ENCODE measurements at regions not wholly inside any gene's neighbourhood (a gene's known extent, or its start where the extent isn't known, plus 50 kb on each side); places are given as distances from the start of the nearest gene placed in this dataset.

GRCh38 chr5:138645778-138646575, 70.8 kb upstream of the HSPA9 start:
- peak; percentile 10 for DNase-seq (ENCODE audit: low read depth)
- TF ChIP-seq, protein P1, sequence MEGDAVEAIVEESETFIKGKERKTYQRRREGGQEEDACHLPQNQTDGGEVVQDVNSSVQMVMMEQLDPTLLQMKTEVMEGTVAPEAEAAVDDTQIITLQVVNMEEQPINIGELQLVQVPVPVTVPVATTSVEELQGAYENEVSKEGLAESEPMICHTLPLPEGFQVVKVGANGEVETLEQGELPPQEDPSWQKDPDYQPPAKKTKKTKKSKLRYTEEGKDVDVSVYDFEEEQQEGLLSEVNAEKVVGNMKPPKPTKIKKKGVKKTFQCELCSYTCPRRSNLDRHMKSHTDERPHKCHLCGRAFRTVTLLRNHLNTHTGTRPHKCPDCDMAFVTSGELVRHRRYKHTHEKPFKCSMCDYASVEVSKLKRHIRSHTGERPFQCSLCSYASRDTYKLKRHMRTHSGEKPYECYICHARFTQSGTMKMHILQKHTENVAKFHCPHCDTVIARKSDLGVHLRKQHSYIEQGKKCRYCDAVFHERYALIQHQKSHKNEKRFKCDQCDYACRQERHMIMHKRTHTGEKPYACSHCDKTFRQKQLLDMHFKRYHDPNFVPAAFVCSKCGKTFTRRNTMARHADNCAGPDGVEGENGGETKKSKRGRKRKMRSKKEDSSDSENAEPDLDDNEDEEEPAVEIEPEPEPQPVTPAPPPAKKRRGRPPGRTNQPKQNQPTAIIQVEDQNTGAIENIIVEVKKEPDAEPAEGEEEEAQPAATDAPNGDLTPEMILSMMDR (conservative IDR thresholded peaks at IDR 0.05; ENCODE audit: control insufficient read depth, insufficient read depth, low read depth, low read length) = no peak
- no peak overlapping the region for H3K4me3 ChIP-seq (ENCODE audit: control insufficient read depth, low read depth, low read length)

- no peak overlapping the region for H3K4me3 ChIP-seq (ENCODE audit: control insufficient read depth, low read depth, low read length)
- no peak for DNase-seq (ENCODE audit: low read depth)
- TF ChIP-seq, protein P1 (conservative IDR thresholded peaks at IDR 0.05; ENCODE audit: control insufficient read depth, insufficient read depth, low read depth, low read length) = no peak
Measured at GRCh38 chr5:138643040-138643791, 68.0 kb upstream of the HSPA9 start.

- H3K4me3 ChIP-seq (ENCODE audit: control insufficient read depth, low read depth, low read length) = no peak overlapping the region
- peak; percentile 71 for DNase-seq (ENCODE audit: low read depth)
- TF ChIP-seq, protein P1 (conservative IDR thresholded peaks at IDR 0.05; ENCODE audit: control insufficient read depth, insufficient read depth, low read depth, low read length) = peak; percentile 83
Measured at GRCh38 chr5:138641547-138642298, 66.5 kb upstream of the HSPA9 start.

GRCh38 chr5:138640646-138641254, 65.5 kb upstream of the HSPA9 start:
- no peak overlapping the region for H3K4me3 ChIP-seq (ENCODE audit: control insufficient read depth, low read depth, low read length)
- DNase-seq (ENCODE audit: low read depth) = no peak
- TF ChIP-seq, protein P1 (conservative IDR thresholded peaks at IDR 0.05; ENCODE audit: control insufficient read depth, insufficient read depth, low read depth, low read length) = no peak

DNA sequence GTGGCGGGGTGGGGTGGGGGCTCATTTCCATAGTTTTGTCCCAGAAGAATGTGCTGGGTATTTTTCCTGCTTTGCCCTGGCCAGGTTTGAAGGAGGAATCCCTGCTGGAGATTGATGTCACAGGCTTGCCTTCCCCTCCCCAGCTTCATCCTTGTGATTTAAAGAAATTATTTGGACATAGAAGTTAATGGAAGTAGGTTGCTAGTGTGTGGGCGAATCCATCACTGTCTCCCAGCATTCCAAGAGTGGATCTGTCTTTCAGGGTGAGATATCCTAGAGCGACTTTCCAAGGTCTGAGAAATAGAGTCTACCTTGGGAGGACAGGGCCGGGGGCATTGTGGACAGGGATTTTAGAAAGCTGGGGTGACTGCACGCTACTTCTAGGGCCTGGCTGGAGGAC, 64.9 kb upstream of the HSPA9 start:
- DNase-seq (ENCODE audit: low read depth) = no peak
- no peak overlapping the region for H3K4me3 ChIP-seq (ENCODE audit: control insufficient read depth, low read depth, low read length)
- TF ChIP-seq, protein P1 (conservative IDR thresholded peaks at IDR 0.05; ENCODE audit: control insufficient read depth, insufficient read depth, low read depth, low read length) = no peak

GRCh38 chr5:138639326-138639725, 64.1 kb upstream of the HSPA9 start:
- H3K4me3 ChIP-seq (ENCODE audit: control insufficient read depth, low read depth, low read length) = no peak overlapping the region
- no peak for DNase-seq (ENCODE audit: low read depth)
- TF ChIP-seq, protein P1 (conservative IDR thresholded peaks at IDR 0.05; ENCODE audit: control insufficient read depth, insufficient read depth, low read depth, low read length) = no peak
